ENCODE measurements at regions not wholly inside any gene's neighbourhood (a gene's known extent, or its start where the extent isn't known, plus 50 kb on each side); places are given as distances from the start of the nearest gene placed in this dataset.

DNA sequence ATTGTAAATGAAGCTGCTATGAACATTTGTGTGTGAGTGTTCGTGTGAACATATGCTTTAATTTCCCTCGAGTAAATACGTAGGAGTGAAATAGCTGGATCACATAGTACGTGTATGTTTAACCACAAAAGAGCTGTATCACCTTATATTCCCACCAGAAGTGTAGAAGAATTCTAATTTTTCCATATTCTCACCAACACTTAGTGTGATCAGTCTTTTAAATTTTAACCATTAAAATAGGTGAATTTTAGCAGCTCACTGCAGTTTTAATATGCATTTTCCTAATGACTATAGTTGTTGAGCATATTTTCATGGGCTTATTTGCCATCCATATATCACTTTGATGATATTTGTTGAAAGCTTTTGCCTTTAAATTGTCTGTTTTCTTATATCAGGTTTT is 741.2 kb downstream of the PTPRU start:
- TF ChIP-seq POLR2AphosphoS5 (IDR thresholded peaks at IDR 0.05; ENCODE audit: low read depth, low read length) (no peak), TAF1 (IDR thresholded peaks at IDR 0.05; ENCODE audit: borderline replicate concordance, insufficient read depth, low read length) (no peak), SIN3A (IDR thresholded peaks at IDR 0.05; ENCODE audit: borderline replicate concordance, insufficient read depth, low read length) (no peak), FOXP2 (optimal IDR thresholded peaks at IDR 0.05; ENCODE audit: borderline replicate concordance, extremely low read depth, extremely low read length, insufficient read depth) (no peak)
- TF ChIP-seq, protein P1, sequence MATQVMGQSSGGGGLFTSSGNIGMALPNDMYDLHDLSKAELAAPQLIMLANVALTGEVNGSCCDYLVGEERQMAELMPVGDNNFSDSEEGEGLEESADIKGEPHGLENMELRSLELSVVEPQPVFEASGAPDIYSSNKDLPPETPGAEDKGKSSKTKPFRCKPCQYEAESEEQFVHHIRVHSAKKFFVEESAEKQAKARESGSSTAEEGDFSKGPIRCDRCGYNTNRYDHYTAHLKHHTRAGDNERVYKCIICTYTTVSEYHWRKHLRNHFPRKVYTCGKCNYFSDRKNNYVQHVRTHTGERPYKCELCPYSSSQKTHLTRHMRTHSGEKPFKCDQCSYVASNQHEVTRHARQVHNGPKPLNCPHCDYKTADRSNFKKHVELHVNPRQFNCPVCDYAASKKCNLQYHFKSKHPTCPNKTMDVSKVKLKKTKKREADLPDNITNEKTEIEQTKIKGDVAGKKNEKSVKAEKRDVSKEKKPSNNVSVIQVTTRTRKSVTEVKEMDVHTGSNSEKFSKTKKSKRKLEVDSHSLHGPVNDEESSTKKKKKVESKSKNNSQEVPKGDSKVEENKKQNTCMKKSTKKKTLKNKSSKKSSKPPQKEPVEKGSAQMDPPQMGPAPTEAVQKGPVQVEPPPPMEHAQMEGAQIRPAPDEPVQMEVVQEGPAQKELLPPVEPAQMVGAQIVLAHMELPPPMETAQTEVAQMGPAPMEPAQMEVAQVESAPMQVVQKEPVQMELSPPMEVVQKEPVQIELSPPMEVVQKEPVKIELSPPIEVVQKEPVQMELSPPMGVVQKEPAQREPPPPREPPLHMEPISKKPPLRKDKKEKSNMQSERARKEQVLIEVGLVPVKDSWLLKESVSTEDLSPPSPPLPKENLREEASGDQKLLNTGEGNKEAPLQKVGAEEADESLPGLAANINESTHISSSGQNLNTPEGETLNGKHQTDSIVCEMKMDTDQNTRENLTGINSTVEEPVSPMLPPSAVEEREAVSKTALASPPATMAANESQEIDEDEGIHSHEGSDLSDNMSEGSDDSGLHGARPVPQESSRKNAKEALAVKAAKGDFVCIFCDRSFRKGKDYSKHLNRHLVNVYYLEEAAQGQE (IDR thresholded peaks at IDR 0.05; ENCODE audit: insufficient read depth in 1 of 2, low read depth in 2 of 2, low read length in 2 of 2): no peak

All from PFSK-1 (cell line).